Loucy (cell line): ENCODE measurements at regions not wholly inside any gene's neighbourhood (a gene's known extent, or its start where the extent isn't known, plus 50 kb on each side); places are given as distances from the start of the nearest gene placed in this dataset.

Experiments used
- CTCF ChIP-seq: fragments of 200-600 bp; sonication (generic); conservative IDR thresholded peaks from 2 replicates; pipeline ENCODE4 v1.5.1; 2014; ENCODE audit warnings: mild to moderate bottlenecking, antibody characterized with exemption, low read length
- EZH2phosphoT487 ChIP-seq: fragments of 200-600 bp; IDR thresholded peaks from 2 replicates; pipeline ENCODE4 v1.6.1; 2018; ENCODE audit warnings: antibody characterized with exemption, mild to moderate bottlenecking, moderate library complexity, borderline replicate concordance

GRCh38 chrX:74178536-74178935 is 125.4 kb upstream of the ZCCHC13 start:
- TF ChIP-seq CTCF (no peak), EZH2phosphoT487 (no peak)
